Smooth muscle cell (in vitro differentiated cells): ENCODE measurements at regions not wholly inside any gene's neighbourhood (a gene's known extent, or its start where the extent isn't known, plus 50 kb on each side); places are given as distances from the start of the nearest gene placed in this dataset.
"Not testable (repeated sequence)": the region's sequence is repeated elsewhere in the genome, so short reads cannot be mapped to it uniquely, and the experiment has no call there.

Experiments
- DNase-seq: peaks from one replicate; lab custom pipeline; 2025; ENCODE audit not compliant: unreplicated experiment; lab: John Stamatoyannopoulos, UW
- H2AFZ ChIP-seq: fragments of 200-600 bp; sonication (generic); 2 replicates; pipeline ENCODE4 v1.6.0; 2016; ENCODE audit warnings: antibody characterized with exemption, low read depth, mild to moderate bottlenecking
- H3F3A ChIP-seq: fragments of 200-600 bp; sonication (generic); 2 replicates; pipeline ENCODE4 v1.6.0; 2017; ENCODE audit warnings: antibody characterized with exemption, low read depth
- H3K27ac ChIP-seq: fragments of 200-600 bp; sonication (generic); 2 replicates; pipeline ENCODE4 v1.5.1; 2016; ENCODE audit warnings: low read depth, mild to moderate bottlenecking
- H3K27me3 ChIP-seq: fragments of 200-600 bp; sonication (generic); 2 replicates; pipeline ENCODE4 v1.6.1; 2016; ENCODE audit warnings: low read depth, mild to moderate bottlenecking
- H3K36me3 ChIP-seq: fragments of 200-600 bp; sonication (generic); 2 replicates; pipeline ENCODE4 v1.5.1; 2016; ENCODE audit warnings: low read depth
- H3K4me1 ChIP-seq: fragments of 200-600 bp; sonication (generic); 2 replicates; pipeline ENCODE4 v1.5.1; 2016; ENCODE audit warnings: low read depth
- H3K4me2 ChIP-seq: fragments of 200-600 bp; sonication (generic); 2 replicates; pipeline ENCODE4 v1.6.0; 2016; ENCODE audit warnings: mild to moderate bottlenecking
- H3K4me3 ChIP-seq: fragments of 200-600 bp; sonication (generic); 2 replicates; pipeline ENCODE4 v1.5.1; 2016; ENCODE audit warnings: mild to moderate bottlenecking
- H3K79me2 ChIP-seq: fragments of 200-600 bp; sonication (generic); 2 replicates; pipeline ENCODE4 v1.6.0; 2016; ENCODE audit warnings: low read depth, mild to moderate bottlenecking
- H3K9ac ChIP-seq: fragments of 200-600 bp; sonication (generic); 2 replicates; pipeline ENCODE4 v1.6.0; 2016; ENCODE audit warnings: low read depth
- H3K9me3 ChIP-seq: fragments of 200-600 bp; sonication (generic); replicated peaks from 2 replicates; pipeline ENCODE4 v1.5.1; 2016; ENCODE audit warnings: low read depth
- H4K20me1 ChIP-seq: fragments of 200-600 bp; sonication (generic); 2 replicates; pipeline ENCODE4 v1.6.0; 2016; ENCODE audit warnings: low read depth
- CTCF ChIP-seq: fragments of 200-600 bp; sonication (generic); IDR thresholded peaks from 2 replicates; pipeline ENCODE4 v1.5.1; 2017; ENCODE audit warnings: borderline replicate concordance, mild to moderate bottlenecking, antibody characterized with exemption; ENCODE audit not compliant: insufficient read depth, poor library complexity, severe bottlenecking
- WGBS: methylation state at CpG from one replicate; pipeline ENCODE4 v1.1.7; 2016; ENCODE audit warnings: low lambda C conversion rate; 5-methylcytosine and 5-hydroxymethylcytosine counted together

GRCh38 chr1:90296327-90296726 is 301.4 kb downstream of the ZNF326 start:
- H3K27ac ChIP-seq = no peak overlapping the region
- no peaks in the 10 kb centered on the region for H3K79me2 ChIP-seq
- no peak overlapping the region for H3K4me3 ChIP-seq
- no peak overlapping the region for H2AFZ ChIP-seq
- peaks cover 25% of the 10 kb centered on the region for H3K27me3 ChIP-seq
- DNase-seq = no peak
- H3K4me2 ChIP-seq = no peak overlapping the region
- H3K4me1 ChIP-seq = no peaks in the 10 kb centered on the region
- no peak for TF ChIP-seq CTCF
- no peaks in the 10 kb centered on the region for H3K9me3 ChIP-seq
- no peak overlapping the region for H3K9ac ChIP-seq
- no peaks in the 10 kb centered on the region for H3F3A ChIP-seq
- H4K20me1 ChIP-seq = no peaks in the 10 kb centered on the region
- H3K36me3 ChIP-seq = no peaks in the 10 kb centered on the region
- 82% methylated on average over 5 of the region's 5 CpGs for WGBS

- no peak overlapping the region for H3K4me3 ChIP-seq
- H3K36me3 ChIP-seq = no peaks in the 10 kb centered on the region
- H3K4me2 ChIP-seq = no peak overlapping the region
- no peak overlapping the region for H3K9ac ChIP-seq
- H3K79me2 ChIP-seq = no peaks in the 10 kb centered on the region
- H3K27ac ChIP-seq = no peak overlapping the region
- H3F3A ChIP-seq = no peaks in the 10 kb centered on the region
- no peaks in the 10 kb centered on the region for H4K20me1 ChIP-seq
- no peak for TF ChIP-seq CTCF
- H2AFZ ChIP-seq = no peak overlapping the region
- no peak for DNase-seq
- no peaks in the 10 kb centered on the region for H3K9me3 ChIP-seq
- peaks cover 25% of the 10 kb centered on the region for H3K27me3 ChIP-seq
- WGBS = 88% methylated on average over 2 of the region's 2 CpGs
- H3K4me1 ChIP-seq = no peaks in the 10 kb centered on the region
These were observed 300.6 kb downstream of the ZNF326 start for GRCh38 chr1:90295534-90295933.

GRCh38 chr1:90291431-90292216 is 296.7 kb downstream of the ZNF326 start:
- H3F3A ChIP-seq = no peaks in the 10 kb centered on the region
- H3K9me3 ChIP-seq = no peaks in the 10 kb centered on the region
- WGBS = 67% methylated on average over 3 of the region's 3 CpGs
- no peak overlapping the region for H3K4me2 ChIP-seq
- no peaks in the 10 kb centered on the region for H3K79me2 ChIP-seq
- H3K36me3 ChIP-seq = no peaks in the 10 kb centered on the region
- no peak overlapping the region for H3K4me3 ChIP-seq
- no peaks in the 10 kb centered on the region for H3K4me1 ChIP-seq
- TF ChIP-seq CTCF = no peak
- no peak for DNase-seq
- H3K9ac ChIP-seq = no peak overlapping the region
- H4K20me1 ChIP-seq = no peaks in the 10 kb centered on the region
- H3K27ac ChIP-seq = no peak overlapping the region
- H3K27me3 ChIP-seq = no peaks in the 10 kb centered on the region
- no peak overlapping the region for H2AFZ ChIP-seq

GRCh38 chr1:90282811-90283210 is 287.9 kb downstream of the ZNF326 start:
- no peaks in the 10 kb centered on the region for H3K4me1 ChIP-seq
- H3K27me3 ChIP-seq = no peaks in the 10 kb centered on the region
- H3K4me2 ChIP-seq = peak overlapping the region; percentile 42
- DNase-seq = no peak
- H3K79me2 ChIP-seq = no peaks in the 10 kb centered on the region
- TF ChIP-seq CTCF = no peak
- WGBS = 78% methylated on average over 4 of the region's 4 CpGs
- H3K36me3 ChIP-seq = no peaks in the 10 kb centered on the region
- H3K9me3 ChIP-seq = no peaks in the 10 kb centered on the region
- no peak overlapping the region for H3K27ac ChIP-seq
- H3F3A ChIP-seq = no peaks in the 10 kb centered on the region
- H3K4me3 ChIP-seq = no peak overlapping the region
- no peak overlapping the region for H3K9ac ChIP-seq
- H2AFZ ChIP-seq = no peak overlapping the region
- H4K20me1 ChIP-seq = no peaks in the 10 kb centered on the region

- not testable (repeated sequence) for H3K36me3 ChIP-seq, H4K20me1 ChIP-seq, DNase-seq, H3K4me3 ChIP-seq, H3K27me3 ChIP-seq, H3F3A ChIP-seq, H3K27ac ChIP-seq, H3K4me1 ChIP-seq, H3K9ac ChIP-seq, H3K79me2 ChIP-seq, H3K9me3 ChIP-seq
- 88% methylated on average over 1 of the region's 1 CpG for WGBS
- Histone ChIP-seq H3K4me2 (peak overlapping the region; percentile 42), H2AFZ (peak overlapping the region; percentile 60)
These were observed 287.0 kb downstream of the ZNF326 start for GRCh38 chr1:90281886-90282285.
